ENCODE measurements at regions not wholly inside any gene's neighbourhood (a gene's known extent, or its start where the extent isn't known, plus 50 kb on each side); places are given as distances from the start of the nearest gene placed in this dataset.

DNA sequence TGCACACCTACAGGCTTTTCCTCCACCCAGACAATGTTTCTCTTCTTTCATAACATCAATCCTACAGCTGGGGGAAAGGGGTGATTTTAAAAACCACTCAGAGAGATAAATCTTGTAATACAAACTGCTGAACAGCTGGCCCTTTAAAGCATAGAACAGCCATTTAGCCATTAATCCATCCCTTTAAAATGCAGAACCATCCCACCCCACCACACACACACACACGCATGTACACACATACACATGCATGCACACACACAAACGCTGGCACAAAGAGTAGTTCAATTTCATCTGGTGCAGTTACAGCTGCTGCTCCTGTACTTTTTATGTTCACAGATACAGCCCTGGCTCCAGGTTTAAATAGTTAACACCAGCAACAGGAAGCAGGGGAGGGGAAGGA lies 426.1 kb downstream of the MID1IP1 start:
- Histone ChIP-seq H3K4me1 (ENCODE audit: control insufficient read depth, insufficient read depth, low read length) (no peaks in the 10 kb centered on the region), H3K4me3 (ENCODE audit: low read depth, low read length) (no peak overlapping the region), H3K27ac (ENCODE audit: extremely low read depth, low read depth, low read length) (no peak overlapping the region), H3K36me3 (ENCODE audit: control insufficient read depth in 2 of 2, insufficient read depth in 1 of 2, low read length in 2 of 2) (no peaks in the 10 kb centered on the region), H3K9me3 (ENCODE audit: control insufficient read depth, insufficient read depth, low read depth, low read length) (no peaks in the 10 kb centered on the region)
- no peak for TF ChIP-seq ZXDB (tag by site-specific recombination; IDR thresholded peaks at IDR 0.05)
- no peak for TF ChIP-seq ZNF26 (tag by site-specific recombination; IDR thresholded peaks at IDR 0.05)
- no peak for TF ChIP-seq ZNF10 (tag by site-specific recombination; IDR thresholded peaks at IDR 0.05)
- no peak for TF ChIP-seq ZNF747 (tag by site-specific recombination; IDR thresholded peaks at IDR 0.05)
- no peak for TF ChIP-seq ZSCAN16 (tag by site-specific recombination; IDR thresholded peaks at IDR 0.05)
- TF ChIP-seq ZNF585B (tag by site-specific recombination; IDR thresholded peaks at IDR 0.05): no peak
- TF ChIP-seq ZNF239 (tag by site-specific recombination; IDR thresholded peaks at IDR 0.05): no peak
- no peak for TF ChIP-seq ZFP37 (tag by site-specific recombination; IDR thresholded peaks at IDR 0.05)
- no peak for TF ChIP-seq PRDM1 (tag by site-specific recombination; IDR thresholded peaks at IDR 0.05)
- TF ChIP-seq ZNF677 (tag by site-specific recombination; IDR thresholded peaks at IDR 0.05): no peak
- no peak for TF ChIP-seq ZNF449 (tag by site-specific recombination; IDR thresholded peaks at IDR 0.05)
- no peak for TF ChIP-seq ZNF560 (tag by site-specific recombination; IDR thresholded peaks at IDR 0.05; ENCODE audit: borderline replicate concordance)
- POLR2A ChIA-PET: no interaction called here
- CTCF ChIA-PET: interaction anchor here (1.1 kb wide), 1 partner anchor 13 kb away, joined by 3 read pairs; no protein-coding TSS in a partner anchor

DNA sequence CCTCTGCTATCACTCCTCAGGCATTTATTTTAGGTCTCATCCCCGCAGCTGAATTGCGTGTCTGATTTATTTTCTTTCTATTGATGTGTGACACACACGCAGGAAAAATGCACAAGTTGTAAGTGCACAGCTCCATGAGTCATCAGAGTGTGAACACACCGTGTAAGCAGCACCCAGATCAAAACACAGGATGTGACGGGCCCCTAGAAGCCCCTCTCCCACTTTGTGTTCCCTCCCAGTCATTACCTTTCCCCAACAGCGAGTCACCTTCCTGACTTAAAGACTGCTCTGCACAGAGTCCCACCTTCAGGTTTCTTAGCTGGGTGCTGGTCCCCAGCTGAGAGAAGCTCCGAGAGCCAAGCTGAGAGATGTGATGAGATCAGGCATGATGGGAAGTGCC lies 436.7 kb downstream of the MID1IP1 start:
- no peak overlapping the region for H3K4me3 ChIP-seq (ENCODE audit: low read depth, low read length)
- no peak for TF ChIP-seq ZNF701 (tag by site-specific recombination; IDR thresholded peaks at IDR 0.05)
- no peak for TF ChIP-seq KLF7 (tag by site-specific recombination; IDR thresholded peaks at IDR 0.05; ENCODE audit: borderline replicate concordance)
- TF ChIP-seq, protein P1, sequence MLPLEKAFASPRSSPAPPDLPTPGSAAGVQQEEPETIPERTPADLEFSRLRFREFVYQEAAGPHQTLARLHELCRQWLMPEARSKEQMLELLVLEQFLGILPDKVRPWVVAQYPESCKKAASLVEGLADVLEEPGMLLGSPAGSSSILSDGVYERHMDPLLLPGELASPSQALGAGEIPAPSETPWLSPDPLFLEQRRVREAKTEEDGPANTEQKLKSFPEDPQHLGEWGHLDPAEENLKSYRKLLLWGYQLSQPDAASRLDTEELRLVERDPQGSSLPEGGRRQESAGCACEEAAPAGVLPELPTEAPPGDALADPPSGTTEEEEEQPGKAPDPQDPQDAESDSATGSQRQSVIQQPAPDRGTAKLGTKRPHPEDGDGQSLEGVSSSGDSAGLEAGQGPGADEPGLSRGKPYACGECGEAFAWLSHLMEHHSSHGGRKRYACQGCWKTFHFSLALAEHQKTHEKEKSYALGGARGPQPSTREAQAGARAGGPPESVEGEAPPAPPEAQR (tag by site-specific recombination; IDR thresholded peaks at IDR 0.05): no peak
- TF ChIP-seq PRDM1 (tag by site-specific recombination; IDR thresholded peaks at IDR 0.05): no peak
- no peak for TF ChIP-seq ZNF366 (tag by site-specific recombination; conservative IDR thresholded peaks at IDR 0.05)
- TF ChIP-seq ZNF112 (tag by site-specific recombination; IDR thresholded peaks at IDR 0.05): no peak
- TF ChIP-seq ZNF248 (tag by site-specific recombination; IDR thresholded peaks at IDR 0.05): no peak
- no peak overlapping the region for H3K27ac ChIP-seq (ENCODE audit: extremely low read depth, low read depth, low read length)
- POLR2A ChIA-PET: no interaction called here
- no peaks in the 10 kb centered on the region for H3K36me3 ChIP-seq (ENCODE audit: control insufficient read depth in 2 of 2, insufficient read depth in 1 of 2, low read length in 2 of 2)
- no peaks in the 10 kb centered on the region for H3K9me3 ChIP-seq (ENCODE audit: control insufficient read depth, insufficient read depth, low read depth, low read length)
- H3K4me1 ChIP-seq (ENCODE audit: control insufficient read depth, insufficient read depth, low read length): no peaks in the 10 kb centered on the region
- CTCF ChIA-PET: interaction anchor here (0.6 to 0.9 kb wide), 2 partner anchors 23 to 430 kb away, joined by 3 to 4 read pairs; no protein-coding TSS in a partner anchor

- ChIA-PET POLR2A (no interaction called here), CTCF (interaction anchor here (0.6 to 2.7 kb wide), 11 partner anchors 18 to 1212 kb away, joined by 3 to 13 read pairs (median 3); no protein-coding TSS in a partner anchor)
- Histone ChIP-seq H3K4me1 (ENCODE audit: control insufficient read depth, insufficient read depth, low read length) (no peaks in the 10 kb centered on the region), H3K4me3 (ENCODE audit: low read depth, low read length) (no peak overlapping the region), H3K36me3 (ENCODE audit: control insufficient read depth in 2 of 2, insufficient read depth in 1 of 2, low read length in 2 of 2) (no peaks in the 10 kb centered on the region), H3K9me3 (ENCODE audit: control insufficient read depth, insufficient read depth, low read depth, low read length) (no peaks in the 10 kb centered on the region), H3K27ac (ENCODE audit: extremely low read depth, low read depth, low read length) (no peak overlapping the region)
- TF ChIP-seq ZNF654 (tag by site-specific recombination; IDR thresholded peaks at IDR 0.05; ENCODE audit: low read depth) (0 out of 2 replicates have a peak, but pooled peaks have one; percentile 3), ZNF558 (tag by site-specific recombination; IDR thresholded peaks at IDR 0.05) (no peak), ZNF155 (tag by site-specific recombination; IDR thresholded peaks at IDR 0.05) (no peak)
Observed at GRCh38 chrX:39242187-39242586, 440.9 kb downstream of the MID1IP1 start.

Measured in HEK293 (cell line).